ENCODE measurements at regions not wholly inside any gene's neighbourhood (a gene's known extent, or its start where the extent isn't known, plus 50 kb on each side); places are given as distances from the start of the nearest gene placed in this dataset.

DNA sequence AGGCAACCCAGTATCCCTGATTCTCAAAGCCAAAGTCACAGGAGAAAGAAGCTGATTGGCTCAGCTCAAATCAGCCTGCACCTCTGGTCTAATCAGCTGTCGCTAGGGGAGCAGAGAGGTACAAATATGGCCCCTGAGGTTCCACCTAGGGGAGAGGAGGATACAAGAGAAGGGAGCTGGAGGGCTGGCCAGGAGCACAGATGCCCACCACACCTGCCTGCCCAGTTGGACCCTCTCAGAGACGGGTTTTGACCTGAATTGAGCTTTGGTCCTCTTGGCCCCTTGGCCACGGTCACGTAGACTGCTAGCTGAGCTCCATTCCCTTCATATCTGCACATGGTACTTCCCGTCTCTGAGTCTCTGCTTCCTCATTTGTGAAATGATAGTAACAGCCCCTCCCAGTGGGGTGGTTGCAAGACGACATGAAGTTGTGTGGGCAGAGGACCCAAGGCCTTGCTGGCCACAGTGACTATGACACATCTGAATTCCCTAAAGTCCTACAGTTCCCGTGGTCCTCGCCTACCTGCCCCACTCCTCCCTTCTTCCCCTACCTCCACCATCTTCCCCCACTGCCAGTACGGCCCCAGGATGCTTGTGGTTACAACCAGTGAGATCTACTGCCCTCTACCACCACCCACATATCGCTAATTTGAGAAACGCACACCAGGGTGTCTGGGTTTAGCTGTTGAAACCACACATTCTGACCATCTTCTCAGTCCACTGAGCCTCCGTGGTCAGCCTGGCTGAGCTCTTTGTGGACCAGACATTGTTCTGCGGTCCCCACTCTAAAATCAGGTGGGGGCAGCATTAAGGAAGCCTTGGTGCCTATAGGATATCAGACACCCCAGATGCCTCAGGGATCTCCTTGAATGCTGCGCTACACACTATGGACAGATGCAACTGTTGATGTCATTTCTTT, 60.3 kb upstream of the NEK6 start:
- H3K27me3 Mint-ChIP-seq = peaks cover 24% of the 10 kb centered on the region
- peaks cover 14% of the 10 kb centered on the region for H3K36me3 Mint-ChIP-seq
- peaks cover 14% of the 10 kb centered on the region for H3K9me3 Mint-ChIP-seq
- H3K4me3 Mint-ChIP-seq = no peak overlapping the region
- POLR2A ChIA-PET = no interaction called here
- peak overlapping the region; percentile 4 for H3K27ac Mint-ChIP-seq
- H3K4me1 Mint-ChIP-seq = peaks cover 24% of the 10 kb centered on the region
- DNase-seq (no peak), ATAC-seq (ENCODE audit: low read depth) (no peak)

- H3K36me3 Mint-ChIP-seq = peaks cover 14% of the 10 kb centered on the region
- peaks cover 29% of the 10 kb centered on the region for H3K4me1 Mint-ChIP-seq
- H3K27me3 Mint-ChIP-seq = peaks cover 15% of the 10 kb centered on the region
- H3K4me3 Mint-ChIP-seq = no peak overlapping the region
- ATAC-seq (ENCODE audit: low read depth) (no peak), DNase-seq (no peak)
- peaks cover 14% of the 10 kb centered on the region for H3K9me3 Mint-ChIP-seq
- POLR2A ChIA-PET = no interaction called here
- peak overlapping the region; percentile 62 for H3K27ac Mint-ChIP-seq
These were observed 59.4 kb upstream of the NEK6 start for GRCh38 chr9:124198331-124198730.

DNA sequence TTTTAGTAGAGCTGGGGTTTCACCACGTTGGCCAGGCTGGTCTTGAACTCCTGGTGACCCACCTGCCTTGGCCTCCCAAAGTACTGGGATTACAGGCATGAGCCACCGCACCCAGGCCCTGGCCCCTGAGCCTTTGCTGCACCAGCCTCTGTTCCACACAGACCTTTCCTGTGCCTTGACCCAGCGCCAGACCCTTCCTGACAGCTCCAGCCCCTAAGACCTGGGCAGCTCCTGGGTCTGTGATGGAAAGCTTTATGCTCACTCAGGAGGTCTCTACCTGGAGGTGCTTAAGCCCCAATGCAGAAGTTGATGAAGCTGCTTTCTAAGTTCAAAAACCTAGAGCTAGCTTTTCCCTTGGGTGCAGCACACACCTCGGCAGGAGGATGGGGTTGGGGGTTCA, 58.8 kb upstream of the NEK6 start:
- peak overlapping the region; percentile 62 for H3K27ac Mint-ChIP-seq
- H3K27me3 Mint-ChIP-seq = peaks cover 10% of the 10 kb centered on the region
- POLR2A ChIA-PET = no interaction called here
- H3K9me3 Mint-ChIP-seq = peaks cover 12% of the 10 kb centered on the region
- H3K36me3 Mint-ChIP-seq = peaks cover 14% of the 10 kb centered on the region
- peaks cover 35% of the 10 kb centered on the region for H3K4me1 Mint-ChIP-seq
- DNase-seq (no peak), ATAC-seq (ENCODE audit: low read depth) (no peak)
- no peak overlapping the region for H3K4me3 Mint-ChIP-seq

GRCh38 chr9:124199474-124199873, 58.3 kb upstream of the NEK6 start:
- DNase-seq = no peak
- peaks cover 14% of the 10 kb centered on the region for H3K36me3 Mint-ChIP-seq
- H3K9me3 Mint-ChIP-seq = peaks cover 11% of the 10 kb centered on the region
- ATAC-seq (ENCODE audit: low read depth) = no peak
- H3K27me3 Mint-ChIP-seq = peaks cover 9% of the 10 kb centered on the region
- no peak overlapping the region for H3K4me3 Mint-ChIP-seq
- POLR2A ChIA-PET = interaction anchor here (1.3 kb wide), 1 partner anchor 17 kb away, joined by 3 read pairs; no protein-coding TSS in a partner anchor
- peaks cover 37% of the 10 kb centered on the region for H3K4me1 Mint-ChIP-seq
- peak overlapping the region; percentile 6 for H3K27ac Mint-ChIP-seq

DNA sequence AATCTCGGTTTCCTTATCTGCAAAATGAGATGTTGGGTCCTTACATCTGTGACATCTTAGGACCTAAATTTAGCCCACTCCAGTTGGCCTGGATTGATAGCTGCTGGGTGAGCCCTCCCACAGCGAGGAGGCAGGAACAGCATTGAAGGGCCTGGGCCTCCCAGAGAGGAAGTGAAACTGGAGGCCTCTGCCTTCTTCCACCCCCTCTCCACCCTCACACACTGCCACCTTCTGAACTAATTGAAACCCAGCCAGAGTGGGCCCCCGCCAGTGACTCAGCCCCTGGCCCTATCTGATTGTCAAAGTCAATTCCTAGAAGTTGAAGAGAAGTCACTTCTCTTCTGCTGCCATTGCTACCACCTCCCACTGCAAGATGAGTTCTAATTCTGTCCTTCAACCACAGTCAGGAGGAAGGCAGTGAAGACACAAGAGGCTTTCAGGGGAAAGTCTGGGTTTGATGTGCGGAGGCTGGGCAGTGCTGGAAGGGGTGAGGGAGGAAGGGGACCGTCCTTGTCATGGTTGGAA, 55.2 kb upstream of the NEK6 start:
- peak overlapping the region; percentile 86 for H3K4me3 Mint-ChIP-seq
- DNase-seq = peak; percentile 75
- no peaks in the 10 kb centered on the region for H3K27me3 Mint-ChIP-seq
- POLR2A ChIA-PET = interaction anchor here (3.0 kb wide), 1 partner anchor 15 kb away, joined by 38 read pairs; no protein-coding TSS in a partner anchor
- peaks cover 7% of the 10 kb centered on the region for H3K36me3 Mint-ChIP-seq
- peaks cover 56% of the 10 kb centered on the region for H3K4me1 Mint-ChIP-seq
- ATAC-seq (ENCODE audit: low read depth) = peak; percentile 100
- peak overlapping the region; percentile 97 for H3K27ac Mint-ChIP-seq
- H3K9me3 Mint-ChIP-seq = peaks cover 3% of the 10 kb centered on the region

GRCh38 chr9:124205686-124206352, 51.9 kb upstream of the NEK6 start:
- DNase-seq (no peak), ATAC-seq (ENCODE audit: low read depth) (no peak)
- Mint-ChIP-seq H3K27ac (peak overlapping the region; percentile 30), H3K4me1 (peaks cover 67% of the 10 kb centered on the region), H3K4me3 (no peak overlapping the region), H3K36me3 (peaks cover 7% of the 10 kb centered on the region), H3K27me3 (no peaks in the 10 kb centered on the region), H3K9me3 (peaks cover 3% of the 10 kb centered on the region)
- POLR2A ChIA-PET = no interaction called here

- no peak for DNase-seq
- no peak overlapping the region for H3K4me3 Mint-ChIP-seq
- H3K4me1 Mint-ChIP-seq = peaks cover 70% of the 10 kb centered on the region
- POLR2A ChIA-PET = interaction anchor here (1.1 kb wide), 1 partner anchor 12 kb away, joined by 3 read pairs; no protein-coding TSS in a partner anchor
- peaks cover 3% of the 10 kb centered on the region for H3K9me3 Mint-ChIP-seq
- peaks cover 7% of the 10 kb centered on the region for H3K36me3 Mint-ChIP-seq
- ATAC-seq (ENCODE audit: low read depth) = no peak
- H3K27me3 Mint-ChIP-seq = no peaks in the 10 kb centered on the region
- H3K27ac Mint-ChIP-seq = peak overlapping the region; percentile 32
These were observed 51.4 kb upstream of the NEK6 start for GRCh38 chr9:124206391-124206790.
